GM21526 (cell line): ENCODE measurements at regions not wholly inside any gene's neighbourhood (a gene's known extent, or its start where the extent isn't known, plus 50 kb on each side); places are given as distances from the start of the nearest gene placed in this dataset.

Experiments used
- ATAC-seq: cut with Tn5 transposase; IDR thresholded peaks from one replicate; pipeline ENCODE4 v1.9.1; 2021; ENCODE audit warnings: moderate library complexity; ENCODE audit not compliant: unreplicated experiment, low FRiP score

DNA sequence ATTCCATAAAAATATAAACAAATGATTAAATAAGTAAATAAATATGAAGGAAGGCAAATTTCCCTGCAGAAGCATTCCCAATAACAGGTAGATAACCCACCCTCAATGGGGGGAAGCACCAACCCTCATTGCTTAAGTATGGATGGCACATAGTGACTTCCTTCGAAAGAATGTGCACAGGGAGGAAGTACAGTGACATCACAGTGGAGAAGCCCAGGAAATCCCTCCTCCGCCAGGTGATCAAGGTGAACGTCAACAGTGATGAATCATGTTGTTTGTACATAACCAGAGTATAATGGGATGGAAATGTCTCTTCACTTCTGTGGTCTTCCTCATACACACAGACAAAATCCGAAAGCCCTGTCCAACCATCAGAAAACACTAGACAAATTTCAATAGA, 267.9 kb downstream of the THBS2 start:
- ATAC-seq: no peak

GRCh38 chr6:168983925-168984324, 269.7 kb downstream of the THBS2 start:
- no peak for ATAC-seq

GRCh38 chr6:168981187-168981586, 272.5 kb downstream of the THBS2 start:
- no peak for ATAC-seq

DNA sequence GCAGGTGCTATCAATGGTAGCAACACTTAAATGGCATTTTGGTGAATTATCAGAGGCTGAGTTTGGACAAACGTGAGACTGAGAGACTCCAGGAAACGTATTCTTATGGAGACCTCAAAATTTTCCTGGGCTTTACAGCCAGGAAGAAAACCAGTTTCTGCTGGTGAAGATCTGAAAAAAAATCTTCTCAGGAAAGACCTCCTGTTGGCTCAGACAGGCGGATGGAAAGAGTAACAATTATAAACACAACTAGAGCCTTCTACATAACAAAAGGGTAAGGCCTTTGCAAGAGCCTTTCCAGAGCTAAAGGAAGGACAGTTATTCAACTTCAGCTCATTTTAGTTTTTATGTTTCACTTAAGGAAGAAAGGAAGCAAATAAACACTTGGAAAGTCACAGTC, 274.4 kb downstream of the THBS2 start:
- no peak for ATAC-seq

GRCh38 chr6:168972128-168972527, 281.5 kb downstream of the THBS2 start:
- no peak for ATAC-seq

- ATAC-seq: no peak
Observed at GRCh38 chr6:168971549-168971948, 282.1 kb downstream of the THBS2 start.

- no peak for ATAC-seq
Observed at GRCh38 chr6:168968801-168969200, 284.8 kb downstream of the THBS2 start.

DNA sequence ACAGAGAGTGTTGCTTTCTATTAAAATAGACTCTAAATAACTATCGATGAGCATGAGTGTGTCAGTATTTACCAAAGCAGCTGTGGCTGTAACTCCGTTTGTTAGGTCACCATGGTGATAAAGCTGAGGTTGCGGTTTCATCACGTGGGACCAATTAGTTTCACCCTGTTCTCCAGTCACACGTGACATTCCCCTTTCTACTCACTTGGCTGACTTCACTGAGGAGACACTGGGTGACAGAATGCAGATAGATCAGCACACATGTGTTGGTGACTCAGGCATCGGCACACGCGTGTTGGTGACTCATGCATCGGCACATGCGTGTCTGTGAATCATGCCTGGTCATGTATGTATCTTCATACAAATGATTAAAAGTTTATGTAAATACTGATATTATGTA, 285.4 kb downstream of the THBS2 start:
- ATAC-seq: no peak

DNA sequence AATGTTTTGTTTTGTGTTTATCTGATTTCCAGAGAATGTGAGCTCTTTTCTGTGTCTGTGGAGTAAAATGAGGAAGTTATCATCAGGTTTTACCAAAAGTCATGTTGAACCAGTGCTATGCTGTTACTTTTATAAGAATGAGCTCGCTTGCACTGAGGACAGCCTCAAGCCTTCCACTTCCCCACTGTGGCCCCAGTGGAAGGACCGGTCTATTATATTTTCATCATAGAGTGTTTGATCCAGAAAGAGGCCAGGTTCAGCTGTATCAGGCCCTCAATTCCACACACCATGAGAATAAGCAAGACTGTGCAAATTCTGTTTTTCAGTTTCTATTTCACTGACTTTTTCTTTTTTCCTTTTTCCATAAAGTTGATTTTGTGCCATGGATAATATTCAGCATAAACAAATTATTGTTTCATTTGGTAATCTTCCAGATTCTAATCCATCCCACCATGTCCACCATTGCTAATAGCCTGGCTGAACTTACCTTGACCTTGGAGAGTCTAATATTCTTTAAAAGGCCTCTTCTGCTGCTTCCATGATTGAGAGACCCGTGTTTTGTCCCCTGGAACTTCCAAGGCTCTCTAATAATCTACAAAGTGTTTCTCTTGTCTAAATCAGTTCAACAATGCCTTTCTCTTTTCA, 286.2 kb downstream of the THBS2 start:
- ATAC-seq: no peak

GRCh38 chr6:168964138-168964835, 289.4 kb downstream of the THBS2 start:
- no peak for ATAC-seq

GRCh38 chr6:168962886-168963285, 290.8 kb downstream of the THBS2 start:
- no peak for ATAC-seq

DNA sequence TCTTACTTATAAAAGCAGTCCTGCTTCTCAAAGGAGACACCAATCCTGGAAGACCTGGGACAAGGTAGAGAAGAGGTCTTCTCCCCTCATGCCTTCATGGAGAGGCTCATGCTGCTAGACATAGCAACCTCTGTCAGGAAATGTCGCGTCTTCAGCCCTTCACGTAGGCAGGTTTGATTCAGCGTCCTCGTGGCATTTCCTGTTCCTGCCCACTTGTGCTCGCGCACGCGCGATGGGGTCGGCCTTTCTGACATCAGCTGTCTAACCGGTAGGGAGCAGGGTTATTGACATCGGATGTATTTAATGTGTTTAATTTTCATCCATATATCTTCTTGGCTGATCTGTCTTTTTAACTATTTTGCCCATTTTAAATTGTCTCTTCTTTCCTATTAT, 292.4 kb downstream of the THBS2 start:
- no peak for ATAC-seq

DNA sequence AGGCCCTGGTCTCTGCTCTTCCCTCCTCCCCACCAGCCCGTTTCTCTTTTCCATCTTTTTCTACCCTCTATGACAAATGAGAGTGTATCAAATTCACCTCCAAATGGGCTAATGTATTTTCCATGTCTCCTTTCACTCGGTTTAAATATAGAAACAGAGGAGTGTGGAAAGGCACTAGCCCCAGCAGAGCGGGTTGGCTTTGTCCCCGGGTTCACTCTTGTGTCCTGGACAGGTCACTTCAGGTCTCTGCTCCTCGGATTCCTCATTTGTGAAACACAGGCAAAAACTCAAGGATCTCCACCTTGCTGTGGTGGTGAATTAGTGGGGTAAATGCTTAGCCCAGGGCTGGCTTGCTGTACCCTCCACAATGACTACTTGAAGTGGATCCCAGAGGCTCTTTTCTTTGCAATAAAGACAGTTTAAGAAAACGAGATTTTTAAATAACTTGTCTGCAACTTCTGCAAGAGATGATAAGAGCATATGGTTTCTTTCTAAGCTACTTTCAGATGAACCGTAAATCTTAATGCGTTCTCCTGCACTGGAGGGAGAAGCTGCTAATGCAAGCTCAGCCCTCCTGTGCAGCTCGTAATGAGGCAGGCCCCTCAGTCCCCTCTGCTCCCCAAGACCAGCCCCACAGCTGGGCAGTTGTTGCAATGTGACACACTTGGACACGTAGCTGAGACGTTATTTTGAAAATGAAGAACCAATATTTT, 292.9 kb downstream of the THBS2 start:
- no peak for ATAC-seq

DNA sequence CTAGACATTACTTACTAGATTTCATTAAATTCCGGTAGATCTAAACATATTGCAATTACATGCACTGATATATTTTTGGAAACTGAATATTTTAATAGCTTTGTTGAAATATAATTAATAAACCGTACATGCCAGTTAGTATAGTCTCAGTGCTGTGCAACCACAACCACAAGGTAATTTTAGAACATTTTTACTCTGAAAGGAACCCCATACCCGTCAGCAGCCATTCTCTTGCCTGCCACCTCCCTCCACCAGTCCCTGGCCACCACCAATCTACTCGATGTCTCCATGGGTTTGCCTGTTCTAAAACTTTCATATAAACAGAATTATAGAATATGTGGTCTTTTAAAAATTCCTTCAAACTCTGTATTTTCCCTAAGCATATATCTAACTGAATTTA, 293.9 kb downstream of the THBS2 start:
- no peak for ATAC-seq

DNA sequence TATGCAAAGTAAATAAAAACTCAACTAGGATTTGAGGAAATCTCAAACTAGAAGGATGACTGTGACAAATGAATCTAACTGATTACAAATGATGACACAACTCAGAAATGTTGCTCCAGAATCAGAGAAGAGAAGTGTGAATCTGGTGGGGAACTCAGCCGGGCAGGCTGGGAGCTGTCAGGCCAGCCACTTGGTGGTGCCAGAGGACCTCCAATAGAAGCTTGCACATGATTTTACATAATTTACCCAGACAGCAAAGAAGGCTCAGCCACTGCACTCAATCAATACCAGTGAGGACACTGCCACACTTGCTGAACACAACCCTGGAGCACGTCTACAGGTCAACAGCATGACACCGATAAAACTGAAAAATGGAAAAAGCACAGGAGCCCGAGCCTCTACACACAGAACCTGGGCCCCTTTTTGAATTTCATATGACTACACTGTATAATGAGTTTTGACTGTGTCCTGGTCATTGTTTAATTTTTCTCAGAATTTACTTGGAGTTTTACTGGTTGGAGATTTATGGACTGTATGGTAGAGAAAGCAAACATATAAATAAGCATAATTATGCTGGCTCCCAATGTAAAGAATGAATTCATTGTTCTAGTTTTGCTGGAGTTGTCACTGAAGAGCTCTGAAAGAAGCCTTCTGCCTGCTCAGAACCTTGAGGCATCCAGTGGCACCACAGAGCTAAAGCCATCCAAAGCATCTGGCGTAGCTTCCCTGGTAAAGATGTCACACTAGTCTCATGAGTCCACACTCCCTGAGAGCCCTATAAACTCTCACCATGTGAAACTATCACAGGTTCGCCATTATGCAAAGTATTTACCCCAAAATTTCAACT, 296.5 kb downstream of the THBS2 start:
- ATAC-seq: peak; percentile 89

GRCh38 chr6:168956141-168956838, 297.4 kb downstream of the THBS2 start:
- ATAC-seq: peak; percentile 16

DNA sequence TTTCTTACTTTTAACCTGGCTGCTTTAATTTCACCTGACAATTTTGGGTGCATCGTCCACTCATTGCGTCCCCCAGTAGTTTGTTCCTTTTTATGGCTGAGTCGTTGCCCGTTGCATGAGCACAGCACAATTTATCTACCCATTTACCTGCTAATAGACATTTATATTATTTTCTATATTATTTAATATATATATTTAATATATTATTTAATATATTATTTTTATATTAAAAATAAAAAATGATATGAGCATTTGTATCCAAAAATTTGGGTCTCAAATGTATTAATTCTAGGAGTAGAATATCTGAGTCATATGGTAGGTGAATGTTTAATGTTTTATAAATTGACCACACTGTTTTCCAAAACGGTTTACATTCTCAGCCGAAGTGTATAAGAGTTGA, 300.2 kb downstream of the THBS2 start:
- no peak for ATAC-seq

GRCh38 chr6:168951217-168951616, 302.4 kb downstream of the THBS2 start:
- ATAC-seq: no peak

GRCh38 chr6:168950858-168951214, 302.8 kb downstream of the THBS2 start:
- no peak for ATAC-seq
